H9 (cell line): ENCODE measurements at regions not wholly inside any gene's neighbourhood (a gene's known extent, or its start where the extent isn't known, plus 50 kb on each side); places are given as distances from the start of the nearest gene placed in this dataset.

ENCODE experiments used
- DNase-seq: peaks from one replicate; pipeline ENCODE4 v3.0.0-alpha.2; 2017
- H2AFZ ChIP-seq: one replicate; pipeline ENCODE4 v1.6.1; 2013; ENCODE audit warnings: mild to moderate bottlenecking, low read length, control low read depth, moderate library complexity
- H2AK5ac ChIP-seq: 2 replicates; pipeline ENCODE4 v1.6.1; 2013; ENCODE audit warnings: low read length, control low read depth, mixed read lengths; ENCODE audit not compliant: insufficient read length
- H2BK120ac ChIP-seq: one replicate; pipeline ENCODE4 v1.6.1; 2013; ENCODE audit warnings: low read depth, mild to moderate bottlenecking, low read length, control low read depth, inconsistent platforms; ENCODE audit not compliant: poor library complexity, severe bottlenecking
- H2BK12ac ChIP-seq: 2 replicates; pipeline ENCODE4 v1.6.1; 2013; ENCODE audit warnings: low read length, control low read depth, mixed read lengths, low read depth; ENCODE audit not compliant: insufficient read length
- H2BK15ac ChIP-seq: 2 replicates; pipeline ENCODE4 v1.6.1; 2013; ENCODE audit warnings: low read depth, low read length, control low read depth
- H2BK20ac ChIP-seq: one replicate; pipeline ENCODE4 v1.6.1; 2013; ENCODE audit warnings: low read depth, mild to moderate bottlenecking, low read length, control low read depth, inconsistent platforms; ENCODE audit not compliant: poor library complexity, severe bottlenecking
- H2BK5ac ChIP-seq: 2 replicates; pipeline ENCODE4 v1.6.1; 2013; ENCODE audit warnings: low read length, control low read depth, mixed read lengths; ENCODE audit not compliant: insufficient read length
- H3K14ac ChIP-seq: 2 replicates; pipeline ENCODE4 v1.6.1; 2013; ENCODE audit warnings: low read length, control low read depth; ENCODE audit not compliant: insufficient read depth
- H3K18ac ChIP-seq: 2 replicates; pipeline ENCODE4 v1.6.1; 2013; ENCODE audit warnings: low read depth, mild to moderate bottlenecking, mixed read lengths, low read length, control low read depth; ENCODE audit not compliant: insufficient read length
- H3K23ac ChIP-seq: 2 replicates; pipeline ENCODE4 v1.6.1; 2013; ENCODE audit warnings: low read length, control low read depth, mixed read lengths, low read depth; ENCODE audit not compliant: insufficient read length
- H3K23me2 ChIP-seq: 2 replicates; pipeline ENCODE4 v1.6.1; 2013; ENCODE audit warnings: low read depth, mild to moderate bottlenecking, mixed read lengths, low read length, control low read depth; ENCODE audit not compliant: insufficient read length, poor library complexity, severe bottlenecking
- H3K27ac ChIP-seq: 2 replicates; pipeline ENCODE4 v1.5.1; 2013; ENCODE audit warnings: low read length, control low read depth, mixed read lengths, low read depth; ENCODE audit not compliant: insufficient read length
- H3K27me3 ChIP-seq: 2 replicates; pipeline ENCODE4 v1.6.1; 2013; ENCODE audit warnings: low read length, control low read depth, inconsistent platforms; ENCODE audit not compliant: insufficient read depth
- H3K4ac ChIP-seq: 2 replicates; pipeline ENCODE4 v1.6.1; 2013; ENCODE audit warnings: low read depth, mild to moderate bottlenecking, control low read depth, inconsistent platforms, low read length, moderate library complexity
- H3K4me1 ChIP-seq: 2 replicates; pipeline ENCODE4 v1.6.1; 2013; ENCODE audit warnings: low read length, control low read depth, inconsistent platforms; ENCODE audit not compliant: insufficient read depth
- H3K4me2 ChIP-seq: 2 replicates; pipeline ENCODE4 v1.6.1; 2013; ENCODE audit warnings: low read length, control low read depth, mixed read lengths; ENCODE audit not compliant: insufficient read length, insufficient read depth
- H3K56ac ChIP-seq: 2 replicates; pipeline ENCODE4 v1.6.1; 2013; ENCODE audit warnings: low read depth, mild to moderate bottlenecking, mixed read lengths, low read length, control low read depth; ENCODE audit not compliant: insufficient read length
- H3K79me1 ChIP-seq: 2 replicates; pipeline ENCODE4 v1.6.1; 2013; ENCODE audit warnings: low read depth, mild to moderate bottlenecking, moderate library complexity, low read length, control low read depth, inconsistent platforms; ENCODE audit not compliant: insufficient read depth, poor library complexity, severe bottlenecking
- H3K79me2 ChIP-seq: 2 replicates; pipeline ENCODE4 v1.6.1; 2013; ENCODE audit warnings: low read length, control low read depth, inconsistent platforms; ENCODE audit not compliant: insufficient read depth
- H3K9ac ChIP-seq: 2 replicates; pipeline ENCODE4 v1.6.1; 2013; ENCODE audit warnings: low read length, control low read depth, mixed read lengths; ENCODE audit not compliant: insufficient read length; ENCODE audit errors: extremely low read depth
- H3K9me3 ChIP-seq: one replicate; pipeline ENCODE4 v1.6.1; 2013; ENCODE audit warnings: low read depth, low read length, inconsistent platforms; ENCODE audit not compliant: control insufficient read depth
- H3T11ph ChIP-seq: one replicate; pipeline ENCODE4 v1.6.1; 2013; ENCODE audit warnings: mild to moderate bottlenecking, low read length, control low read depth, inconsistent platforms
- H4K20me1 ChIP-seq: one replicate; pipeline ENCODE4 v1.6.1; 2013; ENCODE audit not compliant: control insufficient read depth, insufficient read length, insufficient read depth
- H4K5ac ChIP-seq: 2 replicates; pipeline ENCODE4 v1.6.1; 2013; ENCODE audit warnings: low read depth, mild to moderate bottlenecking, mixed read lengths, low read length, control low read depth; ENCODE audit not compliant: insufficient read length
- H4K8ac ChIP-seq: replicated peaks from 2 replicates; pipeline ENCODE4 v1.6.1; 2013; ENCODE audit warnings: low read length, control low read depth, mixed read lengths, low read depth; ENCODE audit not compliant: insufficient read length
- H4K91ac ChIP-seq: 2 replicates; pipeline ENCODE4 v1.6.1; 2013; ENCODE audit warnings: low read depth, mild to moderate bottlenecking, moderate library complexity, mixed read lengths, low read length, control low read depth; ENCODE audit not compliant: insufficient read length
- H3K27ac Mint-ChIP-seq, 3 experiments: 2 replicates in 2 of 3; 3 replicates in 1 of 3; pipeline ENCODE4 v1.8.0; 2020 to 2021; ENCODE audit warnings: mixed read lengths in 3 of 3, mild to moderate bottlenecking in 1 of 3, moderate library complexity in 1 of 3
- H3K27me3 Mint-ChIP-seq: 2 replicates; pipeline ENCODE4 v1.8.0; 2021; ENCODE audit warnings: low read depth, mild to moderate bottlenecking, moderate library complexity, mixed read lengths
- H3K36me3 Mint-ChIP-seq, 3 experiments: 2 replicates in 2 of 3; 3 replicates in 1 of 3; pipeline ENCODE4 v1.8.0; 2020 to 2021; ENCODE audit warnings: low read depth in 3 of 3, mixed read lengths in 3 of 3; ENCODE audit not compliant: insufficient read depth in 1 of 3
- H3K4me1 Mint-ChIP-seq, 2 experiments: 2 replicates each; pipeline ENCODE4 v1.8.0; 2020; ENCODE audit warnings: mixed read lengths in 2 of 2
- H3K4me3 Mint-ChIP-seq, 2 experiments: 2 replicates in 1 of 2; 3 replicates in 1 of 2; pipeline ENCODE4 v1.8.0; 2020 to 2021; ENCODE audit warnings: mild to moderate bottlenecking in 2 of 2, mixed read lengths in 2 of 2, moderate library complexity in 1 of 2
- H3K9me3 Mint-ChIP-seq, 2 experiments: 2 replicates in 1 of 2; 3 replicates in 1 of 2; pipeline ENCODE4 v1.8.0; 2020; ENCODE audit warnings: mild to moderate bottlenecking in 2 of 2, mixed read lengths in 2 of 2, moderate library complexity in 1 of 2
- WGBS: extraction: QIAGEN DNeasy Blood & Tissue Kit; methylation state at CpG from one replicate; pipeline ENCODE4 v1.1.7; 2013; ENCODE audit warnings: missing lambda C conversion rate, low lambda C conversion rate, mixed read lengths; ENCODE audit not compliant: insufficient read length; ENCODE audit errors: extremely low coverage; 5-methylcytosine and 5-hydroxymethylcytosine counted together
- TF ChIP-seq, protein P1 (sequence below): fragments of 200-600 bp; sonication (generic); conservative IDR thresholded peaks from 3 replicates; pipeline ENCODE4 v1.8.0; 2021; ENCODE audit warnings: antibody characterized with exemption, mild to moderate bottlenecking

DNA sequence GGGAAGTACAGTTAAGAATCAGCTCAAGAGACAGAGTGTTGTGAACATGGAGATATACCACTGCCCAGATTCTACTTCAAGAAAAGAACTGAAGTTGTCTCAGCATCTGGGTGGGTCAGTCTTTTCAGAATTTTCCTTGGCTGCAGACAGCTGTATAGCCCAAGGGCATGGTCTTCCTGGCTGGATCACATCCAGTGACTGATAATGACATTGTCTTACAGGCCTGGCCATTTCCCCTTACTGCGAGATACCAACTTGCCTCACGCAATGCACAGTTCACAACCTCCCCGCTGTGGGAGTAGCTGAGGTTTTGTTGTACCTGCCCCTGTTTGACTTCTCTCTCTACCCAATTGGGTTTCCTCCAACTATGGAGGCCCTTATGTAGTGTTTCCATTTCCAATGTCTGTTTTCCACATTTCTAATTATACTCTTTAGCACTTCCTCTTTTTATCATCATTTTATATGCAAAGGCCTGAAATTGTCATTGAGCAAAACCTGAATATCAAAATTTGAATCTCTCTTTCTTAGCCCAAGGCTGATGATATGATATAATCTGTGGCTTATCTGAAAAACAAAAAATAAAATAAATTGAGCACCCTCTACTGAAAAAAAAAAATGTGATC, 209.1 kb downstream of the NAF1 start:
- H4K8ac ChIP-seq: no peak overlapping the region
- H3K4ac ChIP-seq: no peak overlapping the region
- H2BK120ac ChIP-seq: no peak overlapping the region
- H3K23ac ChIP-seq: no peak overlapping the region
- H3K27ac Mint-ChIP-seq: no peak overlapping the region
- H3K27ac ChIP-seq: no peak overlapping the region
- H3K56ac ChIP-seq: no peak overlapping the region
- no peak overlapping the region for H2BK12ac ChIP-seq
- H3K18ac ChIP-seq: no peak overlapping the region
- H3K9me3 Mint-ChIP-seq: no peaks in the 10 kb centered on the region
- no peak overlapping the region for H3K4me2 ChIP-seq
- no peak overlapping the region for H2AFZ ChIP-seq
- peaks cover 8 to 11% of the 10 kb centered on the region in 2 experiments for H3K4me1 Mint-ChIP-seq
- no peaks in the 10 kb centered on the region for H3K27me3 ChIP-seq
- no CpG with 5 or more reads among the region's 3 CpGs for WGBS
- H3T11ph ChIP-seq: no peak overlapping the region
- H3K9me3 ChIP-seq: no peaks in the 10 kb centered on the region
- no peak overlapping the region for H4K5ac ChIP-seq
- no peak overlapping the region for H4K91ac ChIP-seq
- no peaks in the 10 kb centered on the region for H3K27me3 Mint-ChIP-seq
- H3K14ac ChIP-seq: no peak overlapping the region
- no peak overlapping the region for H2AK5ac ChIP-seq
- H3K4me3 Mint-ChIP-seq: no peak overlapping the region
- TF ChIP-seq, protein P1, sequence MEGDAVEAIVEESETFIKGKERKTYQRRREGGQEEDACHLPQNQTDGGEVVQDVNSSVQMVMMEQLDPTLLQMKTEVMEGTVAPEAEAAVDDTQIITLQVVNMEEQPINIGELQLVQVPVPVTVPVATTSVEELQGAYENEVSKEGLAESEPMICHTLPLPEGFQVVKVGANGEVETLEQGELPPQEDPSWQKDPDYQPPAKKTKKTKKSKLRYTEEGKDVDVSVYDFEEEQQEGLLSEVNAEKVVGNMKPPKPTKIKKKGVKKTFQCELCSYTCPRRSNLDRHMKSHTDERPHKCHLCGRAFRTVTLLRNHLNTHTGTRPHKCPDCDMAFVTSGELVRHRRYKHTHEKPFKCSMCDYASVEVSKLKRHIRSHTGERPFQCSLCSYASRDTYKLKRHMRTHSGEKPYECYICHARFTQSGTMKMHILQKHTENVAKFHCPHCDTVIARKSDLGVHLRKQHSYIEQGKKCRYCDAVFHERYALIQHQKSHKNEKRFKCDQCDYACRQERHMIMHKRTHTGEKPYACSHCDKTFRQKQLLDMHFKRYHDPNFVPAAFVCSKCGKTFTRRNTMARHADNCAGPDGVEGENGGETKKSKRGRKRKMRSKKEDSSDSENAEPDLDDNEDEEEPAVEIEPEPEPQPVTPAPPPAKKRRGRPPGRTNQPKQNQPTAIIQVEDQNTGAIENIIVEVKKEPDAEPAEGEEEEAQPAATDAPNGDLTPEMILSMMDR: no peak
- H2BK20ac ChIP-seq: no peak overlapping the region
- H3K9ac ChIP-seq: no peak overlapping the region
- H4K20me1 ChIP-seq: no peaks in the 10 kb centered on the region
- no peaks in the 10 kb centered on the region for H3K79me2 ChIP-seq
- no peak overlapping the region for H2BK5ac ChIP-seq
- H3K23me2 ChIP-seq: no peaks in the 10 kb centered on the region
- H2BK15ac ChIP-seq: no peak overlapping the region
- no peaks in the 10 kb centered on the region for H3K79me1 ChIP-seq
- no peaks in the 10 kb centered on the region; a peak in 1 of 7 replicates for H3K36me3 Mint-ChIP-seq
- DNase-seq: no peak
- H3K4me1 ChIP-seq: no peaks in the 10 kb centered on the region
